ENCODE measurements at regions not wholly inside any gene's neighbourhood (a gene's known extent, or its start where the extent isn't known, plus 50 kb on each side); places are given as distances from the start of the nearest gene placed in this dataset.
A peak's percentile ranks its signal among the peaks of the same experiment; 100 is the strongest.
"Not testable (repeated sequence)": the region's sequence is repeated elsewhere in the genome, so short reads cannot be mapped to it uniquely, and the experiment has no call there.

GRCh38 chr9:106467113-106467864, 395.7 kb upstream of the ZNF462 start:
- peak; percentile 93 for DNase-seq

- DNase-seq: no peak
Observed at GRCh38 chr9:106467865-106468164, 395.2 kb upstream of the ZNF462 start.

- no peak for DNase-seq
Observed at GRCh38 chr9:106468431-106468830, 394.5 kb upstream of the ZNF462 start.

DNA sequence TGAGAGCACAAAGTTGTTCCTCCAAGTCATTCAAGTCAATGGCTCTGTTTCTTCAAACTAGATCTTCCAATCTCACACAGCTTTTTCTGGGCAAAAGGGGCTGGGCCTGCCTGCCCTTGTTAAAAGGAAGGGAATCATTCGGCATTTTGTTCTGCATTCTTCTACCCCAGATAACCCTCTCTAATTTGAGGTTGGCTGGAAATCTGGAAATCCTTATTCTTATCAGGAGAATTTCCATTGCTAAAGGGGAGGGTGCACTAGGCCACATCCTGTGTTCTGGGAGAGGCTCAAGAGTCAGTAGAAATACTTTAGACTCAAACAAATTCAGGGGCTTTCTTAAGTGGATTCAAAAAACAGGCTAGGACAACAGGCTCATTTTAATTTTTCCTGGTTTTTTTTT, 384.7 kb upstream of the ZNF462 start:
- DNase-seq: peak; percentile 77

GRCh38 chr9:106478727-106479126, 384.2 kb upstream of the ZNF462 start:
- DNase-seq: peak; percentile 68

DNA sequence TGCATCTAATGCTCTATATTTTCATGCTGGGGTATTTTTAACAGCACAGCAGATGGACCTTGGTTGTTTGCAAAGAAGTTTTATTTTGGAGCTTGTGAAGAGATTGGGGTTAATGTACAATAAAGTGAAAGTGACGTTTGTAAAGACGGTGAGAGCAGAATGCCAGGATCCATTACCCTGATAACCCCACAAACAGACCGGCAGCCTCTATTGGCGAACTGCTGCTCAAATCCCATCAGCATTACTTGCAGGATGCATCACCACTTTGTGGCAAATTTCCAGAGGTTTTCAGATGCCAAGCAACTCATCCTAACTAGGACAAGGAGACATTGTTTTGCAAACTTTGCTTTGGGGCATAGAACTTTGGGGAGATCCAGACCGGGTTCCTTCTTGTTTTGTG, 383.3 kb upstream of the ZNF462 start:
- DNase-seq: peak; percentile 85

- DNase-seq: no peak
Observed at GRCh38 chr9:106481013-106481609, 381.9 kb upstream of the ZNF462 start.

- peak; percentile 70 for DNase-seq
Observed at GRCh38 chr9:106482733-106483132, 380.2 kb upstream of the ZNF462 start.

GRCh38 chr9:106486685-106487084, 376.3 kb upstream of the ZNF462 start:
- DNase-seq: no peak

GRCh38 chr9:106487266-106487665, 375.7 kb upstream of the ZNF462 start:
- no peak for DNase-seq

DNA sequence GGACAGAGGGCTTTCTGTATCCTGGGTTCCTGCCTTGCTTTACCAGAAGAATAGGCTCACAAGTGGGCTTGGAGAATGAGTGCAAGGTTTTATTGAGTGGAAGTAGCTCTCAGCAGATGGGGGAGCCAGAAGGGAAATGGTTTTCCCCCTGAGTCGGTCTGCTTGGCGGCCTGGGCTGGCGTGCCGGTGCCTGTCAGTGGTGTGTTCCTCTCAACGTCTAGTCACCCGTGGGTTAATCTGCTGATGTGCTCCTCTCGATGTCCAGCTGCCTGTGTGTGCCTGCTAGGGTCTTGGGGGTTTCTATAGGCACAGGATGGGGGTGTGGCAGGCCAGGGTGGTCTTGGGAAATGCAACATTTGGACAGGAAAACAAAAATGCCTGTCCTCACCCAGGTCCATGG, 370.8 kb upstream of the ZNF462 start:
- not testable (repeated sequence) for DNase-seq

- DNase-seq: no peak
Observed at GRCh38 chr9:106500171-106500570, 362.8 kb upstream of the ZNF462 start.

DNA sequence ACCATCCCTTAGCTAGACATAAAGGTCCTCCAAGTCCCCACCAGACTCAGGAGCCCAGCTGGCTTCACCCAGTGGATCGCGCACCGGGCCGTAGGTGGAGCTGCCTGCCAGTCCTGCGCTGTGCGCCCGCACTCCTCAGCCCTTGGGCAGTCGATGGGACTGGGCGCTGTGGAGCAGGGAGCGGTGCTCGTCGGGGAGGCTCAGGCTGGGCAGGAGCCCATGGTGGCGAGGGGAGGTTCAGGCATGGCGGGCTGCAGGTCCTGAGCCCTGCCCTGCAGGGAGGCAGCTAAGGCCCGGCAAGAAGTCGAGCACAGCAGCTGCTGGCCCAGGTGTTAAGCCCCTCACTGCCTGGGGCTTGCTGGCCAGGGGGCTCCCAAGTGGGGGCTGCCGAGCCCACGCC, 361.8 kb upstream of the ZNF462 start:
- DNase-seq: not testable (repeated sequence)

DNA sequence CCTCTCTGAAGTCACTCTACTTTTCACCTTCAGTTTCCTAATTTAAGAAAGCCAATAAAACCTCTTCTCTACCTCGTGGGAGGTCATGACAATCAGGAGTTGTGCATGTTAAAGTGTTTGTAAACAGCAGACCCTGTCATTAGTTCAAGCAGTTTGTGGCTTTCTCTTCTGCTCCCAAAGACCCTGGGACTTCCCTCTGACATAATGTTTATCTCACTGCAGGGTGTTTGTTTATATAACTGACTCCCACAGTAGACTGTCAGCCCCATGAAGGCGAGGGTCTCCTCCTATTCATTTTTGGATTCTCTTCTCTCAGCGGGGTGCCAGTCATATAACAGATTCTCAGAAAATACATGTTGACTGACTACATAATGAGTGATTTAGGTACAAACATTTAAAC, 360.0 kb upstream of the ZNF462 start:
- no peak for DNase-seq

DNA sequence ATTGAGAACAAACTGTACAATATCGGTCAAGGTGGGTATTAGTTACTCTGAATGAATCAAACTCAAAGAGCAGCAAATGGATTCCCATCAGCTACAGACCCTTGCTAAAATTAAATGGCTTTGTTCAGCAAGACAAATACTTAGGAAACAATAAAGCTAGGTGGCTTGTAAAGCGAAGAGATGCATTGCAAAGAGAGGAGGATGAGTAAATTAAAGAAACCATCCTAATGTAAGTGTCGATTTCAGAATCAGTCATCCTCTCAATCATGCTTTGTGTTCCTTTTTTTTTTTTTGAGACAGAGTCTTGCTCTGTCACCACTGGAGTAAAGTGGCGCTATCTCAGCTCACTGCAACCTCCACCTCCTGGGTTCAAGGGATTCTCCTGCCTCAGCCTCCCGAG, 359.2 kb upstream of the ZNF462 start:
- no peak for DNase-seq

DNA sequence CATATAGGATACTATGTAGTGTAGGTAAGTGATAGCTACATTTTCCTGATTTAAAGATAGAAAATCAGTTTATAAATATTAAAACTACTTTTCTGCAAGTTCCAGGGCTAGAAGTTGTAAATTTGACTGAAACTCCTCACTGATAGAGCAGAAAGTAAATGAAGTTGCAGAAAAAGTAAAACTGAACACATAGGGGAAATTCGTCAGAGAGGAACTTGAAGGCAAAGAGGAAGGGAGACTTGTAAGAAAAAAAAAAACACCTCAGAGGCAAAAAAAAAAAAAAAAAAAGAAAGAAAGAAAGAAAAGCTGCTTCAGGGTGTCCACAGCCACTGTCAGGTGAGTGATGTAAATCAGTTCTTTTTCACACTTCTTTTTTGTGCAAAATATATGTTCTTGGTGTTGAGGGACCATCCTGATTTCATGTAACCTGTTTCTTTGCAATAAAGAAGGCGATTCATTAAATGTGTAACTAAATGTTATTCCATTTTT, 336.2 kb upstream of the ZNF462 start:
- no peak for DNase-seq

DNA sequence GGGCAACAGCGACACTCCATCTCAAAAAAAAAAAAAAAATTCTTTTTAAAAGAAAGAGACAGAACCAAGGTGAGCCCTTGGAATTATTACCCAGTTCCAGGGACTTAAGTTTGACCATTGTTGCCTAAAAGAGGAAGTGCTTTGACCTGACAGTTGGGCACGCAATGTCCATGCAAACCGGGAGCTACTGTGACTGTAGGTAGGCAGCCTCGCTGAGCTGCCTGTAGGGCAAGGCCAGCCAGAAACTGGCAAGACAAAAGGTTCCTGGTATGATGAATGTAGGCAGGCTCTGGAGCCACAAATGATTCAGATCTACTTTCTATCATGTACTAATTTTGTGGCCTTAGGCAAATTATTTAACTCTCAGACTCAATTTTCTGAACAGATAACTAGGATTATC, 334.8 kb upstream of the ZNF462 start:
- DNase-seq: no peak

DNA sequence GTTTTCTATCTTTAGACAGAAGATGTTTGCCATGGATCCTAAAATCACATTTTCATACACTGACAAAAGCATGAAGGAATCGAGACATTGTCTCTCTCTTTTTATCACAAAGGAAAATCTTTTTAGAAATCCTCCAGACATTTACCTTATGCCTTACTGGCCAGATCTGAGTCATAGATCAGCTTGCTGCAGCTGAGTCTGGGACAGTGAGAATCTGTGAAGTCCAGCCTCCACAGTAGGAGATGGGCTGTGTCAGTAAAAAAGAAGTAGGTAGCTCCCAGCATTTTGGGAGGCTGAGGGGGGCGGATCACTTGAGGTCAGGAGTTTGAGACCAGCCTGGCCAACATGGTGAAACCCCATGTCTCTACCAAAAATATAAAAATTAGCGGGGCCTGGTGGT, 333.4 kb upstream of the ZNF462 start:
- DNase-seq: peak; percentile 76

- DNase-seq: no peak
Observed at GRCh38 chr9:106531491-106531890, 331.5 kb upstream of the ZNF462 start.

GRCh38 chr9:106532306-106533015, 330.5 kb upstream of the ZNF462 start:
- no peak for DNase-seq

GRCh38 chr9:106534800-106535199, 328.2 kb upstream of the ZNF462 start:
- DNase-seq: no peak

GRCh38 chr9:106535439-106535838, 327.5 kb upstream of the ZNF462 start:
- peak; percentile 91 for DNase-seq

DNA sequence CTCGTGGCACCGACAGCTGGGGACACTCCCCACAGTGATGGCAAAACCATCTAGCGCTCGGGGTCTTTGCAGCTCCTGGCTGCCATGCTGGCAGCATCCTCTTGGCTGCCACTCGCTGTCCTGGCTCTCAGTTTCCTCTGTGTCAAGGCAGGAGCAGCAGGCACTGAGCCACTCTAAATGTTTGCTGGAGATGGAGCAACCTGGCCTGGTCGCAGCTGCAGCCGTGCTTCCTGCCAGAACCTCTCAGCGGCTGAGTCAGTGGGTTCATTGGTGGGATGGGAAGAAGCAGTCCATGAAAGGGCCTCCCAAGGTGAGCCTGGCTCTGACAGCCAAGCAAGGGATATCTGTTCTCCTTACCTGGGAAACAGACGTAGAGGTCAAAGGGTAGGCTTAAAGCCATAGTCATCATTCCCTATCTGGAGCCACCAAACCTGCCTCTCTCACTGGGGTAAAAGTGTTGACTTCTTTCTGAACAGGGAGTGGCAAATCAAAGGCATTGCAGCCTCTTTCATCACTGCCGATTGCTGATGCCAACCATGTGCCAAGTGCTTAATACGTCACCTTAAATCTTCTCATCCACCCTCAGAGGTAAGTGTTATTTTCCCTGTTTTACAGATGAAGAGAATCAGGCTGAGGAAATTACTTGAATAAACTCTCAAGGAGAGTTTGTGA, 304.8 kb upstream of the ZNF462 start:
- peak; percentile 71 for DNase-seq

- DNase-seq: no peak
Observed at GRCh38 chr9:106560540-106560939, 302.4 kb upstream of the ZNF462 start.

Measured in islet precursor cell (in vitro differentiated cells).